PC-3 (cell line): ENCODE measurements at regions not wholly inside any gene's neighbourhood (a gene's known extent, or its start where the extent isn't known, plus 50 kb on each side); places are given as distances from the start of the nearest gene placed in this dataset.

Source experiments
- EZH2 ChIP-seq: fragments of 300-600 bp; sonication (generic); IDR thresholded peaks from one replicate; pipeline ENCODE4 v1.6.1; 2017; ENCODE audit warnings: antibody characterized with exemption, mild to moderate bottlenecking, low read length; ENCODE audit not compliant: unreplicated experiment
- TF ChIP-seq, protein P1 (sequence below): fragments of 300-600 bp; sonication (generic); conservative IDR thresholded peaks from 2 replicates; pipeline ENCODE4 v1.5.1; 2017; ENCODE audit warnings: antibody characterized with exemption, low read depth, mild to moderate bottlenecking, low read length

GRCh38 chr1:201694608-201695335 is 134.2 kb upstream of the IPO9 start:
- TF ChIP-seq, protein P1, sequence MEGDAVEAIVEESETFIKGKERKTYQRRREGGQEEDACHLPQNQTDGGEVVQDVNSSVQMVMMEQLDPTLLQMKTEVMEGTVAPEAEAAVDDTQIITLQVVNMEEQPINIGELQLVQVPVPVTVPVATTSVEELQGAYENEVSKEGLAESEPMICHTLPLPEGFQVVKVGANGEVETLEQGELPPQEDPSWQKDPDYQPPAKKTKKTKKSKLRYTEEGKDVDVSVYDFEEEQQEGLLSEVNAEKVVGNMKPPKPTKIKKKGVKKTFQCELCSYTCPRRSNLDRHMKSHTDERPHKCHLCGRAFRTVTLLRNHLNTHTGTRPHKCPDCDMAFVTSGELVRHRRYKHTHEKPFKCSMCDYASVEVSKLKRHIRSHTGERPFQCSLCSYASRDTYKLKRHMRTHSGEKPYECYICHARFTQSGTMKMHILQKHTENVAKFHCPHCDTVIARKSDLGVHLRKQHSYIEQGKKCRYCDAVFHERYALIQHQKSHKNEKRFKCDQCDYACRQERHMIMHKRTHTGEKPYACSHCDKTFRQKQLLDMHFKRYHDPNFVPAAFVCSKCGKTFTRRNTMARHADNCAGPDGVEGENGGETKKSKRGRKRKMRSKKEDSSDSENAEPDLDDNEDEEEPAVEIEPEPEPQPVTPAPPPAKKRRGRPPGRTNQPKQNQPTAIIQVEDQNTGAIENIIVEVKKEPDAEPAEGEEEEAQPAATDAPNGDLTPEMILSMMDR, result no peak
- TF ChIP-seq EZH2, result no peak
